ENCODE measurements at regions not wholly inside any gene's neighbourhood (a gene's known extent, or its start where the extent isn't known, plus 50 kb on each side); places are given as distances from the start of the nearest gene placed in this dataset.

- H3K27ac Mint-ChIP-seq, result no peak overlapping the region
- no peak for TF ChIP-seq CTCF (IDR thresholded peaks at IDR 0.05)
- Histone ChIP-seq H3K9me3 (ENCODE audit: control insufficient read depth in 1 of 2, insufficient read depth in 1 of 2, low read length in 2 of 2) (no peaks in the 10 kb centered on the region), H3K27ac (ENCODE audit: low read depth in 1 of 2, low read length in 2 of 2) (no peak overlapping the region), H3K36me3 (ENCODE audit: insufficient read depth, low read length) (no peaks in the 10 kb centered on the region), H3K4me1 (ENCODE audit: insufficient read depth, low read length) (no peaks in the 10 kb centered on the region), H3K27me3 (ENCODE audit: control insufficient read depth in 1 of 2, insufficient read depth in 2 of 2, low read length in 2 of 2) (no peaks in the 10 kb centered on the region), H3K4me3 (ENCODE audit: low read length) (no peak overlapping the region)
- no peak overlapping the region for H3K4me3 Mint-ChIP-seq
- CTCF ChIA-PET, result no interaction called here
- no peaks in the 10 kb centered on the region for H3K9me3 Mint-ChIP-seq
- intact Hi-C loops (cut with DNase I, micrococcal nuclease), result no loop called here
- H3K36me3 Mint-ChIP-seq (ENCODE audit: low read depth), result no peaks in the 10 kb centered on the region
- POLR2A ChIA-PET, result no interaction called here
- DNase-seq (peak in 1 of 14 experiments; percentile 0), ATAC-seq (ENCODE audit: poor library complexity) (no peak)
- H3K27me3 Mint-ChIP-seq, result peaks cover 18% of the 10 kb centered on the region
- no peaks in the 10 kb centered on the region for H3K4me1 Mint-ChIP-seq (ENCODE audit: low read depth)
Observed at GRCh38 chr3:161560008-161560637, 63.5 kb downstream of the OTOL1 start.

- ChIA-PET POLR2A (no interaction called here), CTCF (no interaction called here)
- Mint-ChIP-seq H3K27ac (no peak overlapping the region), H3K4me3 (no peak overlapping the region), H3K27me3 (no peaks in the 10 kb centered on the region), H3K36me3 (ENCODE audit: low read depth) (no peaks in the 10 kb centered on the region), H3K9me3 (no peaks in the 10 kb centered on the region), H3K4me1 (ENCODE audit: low read depth) (no peaks in the 10 kb centered on the region)
- TF ChIP-seq CTCF (IDR thresholded peaks at IDR 0.05), result no peak
- intact Hi-C loops (cut with DNase I, micrococcal nuclease), result no loop called here
- Histone ChIP-seq H3K36me3 (ENCODE audit: insufficient read depth, low read length) (no peaks in the 10 kb centered on the region), H3K27ac (ENCODE audit: low read depth in 1 of 2, low read length in 2 of 2) (no peak overlapping the region), H3K4me3 (ENCODE audit: low read length) (no peak overlapping the region), H3K9me3 (ENCODE audit: control insufficient read depth in 1 of 2, insufficient read depth in 1 of 2, low read length in 2 of 2) (no peaks in the 10 kb centered on the region), H3K4me1 (ENCODE audit: insufficient read depth, low read length) (no peaks in the 10 kb centered on the region), H3K27me3 (ENCODE audit: control insufficient read depth in 1 of 2, insufficient read depth in 2 of 2, low read length in 2 of 2) (no peaks in the 10 kb centered on the region)
- ATAC-seq (ENCODE audit: poor library complexity), result no peak
- no peak for DNase-seq
Observed at GRCh38 chr3:161567577-161568361, 71.2 kb downstream of the OTOL1 start.

GRCh38 chr3:161568671-161569070 is 72.1 kb downstream of the OTOL1 start:
- H3K9me3 Mint-ChIP-seq, result no peaks in the 10 kb centered on the region
- Histone ChIP-seq H3K4me1 (ENCODE audit: insufficient read depth, low read length) (no peaks in the 10 kb centered on the region), H3K27me3 (ENCODE audit: control insufficient read depth in 1 of 2, insufficient read depth in 2 of 2, low read length in 2 of 2) (no peaks in the 10 kb centered on the region), H3K27ac (ENCODE audit: low read depth in 1 of 2, low read length in 2 of 2) (no peak overlapping the region), H3K36me3 (ENCODE audit: insufficient read depth, low read length) (no peaks in the 10 kb centered on the region), H3K4me3 (ENCODE audit: low read length) (no peak overlapping the region), H3K9me3 (ENCODE audit: control insufficient read depth in 1 of 2, insufficient read depth in 1 of 2, low read length in 2 of 2) (no peaks in the 10 kb centered on the region)
- intact Hi-C loops (cut with DNase I, micrococcal nuclease), result no loop called here
- H3K4me3 Mint-ChIP-seq, result no peak overlapping the region
- H3K27ac Mint-ChIP-seq, result no peak overlapping the region
- no peaks in the 10 kb centered on the region for H3K4me1 Mint-ChIP-seq (ENCODE audit: low read depth)
- TF ChIP-seq CTCF (IDR thresholded peaks at IDR 0.05), result no peak
- no peak for DNase-seq
- H3K27me3 Mint-ChIP-seq, result no peaks in the 10 kb centered on the region
- ATAC-seq (ENCODE audit: poor library complexity), result no peak
- no peaks in the 10 kb centered on the region for H3K36me3 Mint-ChIP-seq (ENCODE audit: low read depth)
- ChIA-PET CTCF (no interaction called here), POLR2A (no interaction called here)

All from CD4-positive, alpha-beta T cell (primary cell).